OCI-LY1 (cell line): ENCODE measurements at regions not wholly inside any gene's neighbourhood (a gene's known extent, or its start where the extent isn't known, plus 50 kb on each side); places are given as distances from the start of the nearest gene placed in this dataset.

Experiments
- H2AFZ ChIP-seq: fragments of 200-600 bp; sonication (generic), shearing (Covaris generic); 2 replicates; pipeline ENCODE4 v1.6.0; 2014; ENCODE audit warnings: antibody characterized with exemption, mild to moderate bottlenecking, low read length
- H3F3A ChIP-seq: fragments of 200-600 bp; sonication (generic), shearing (Covaris generic); 2 replicates; pipeline ENCODE4 v1.6.0; 2014; ENCODE audit warnings: mild to moderate bottlenecking, antibody characterized with exemption, low read length, moderate library complexity; ENCODE audit not compliant: insufficient read depth
- H3K27ac ChIP-seq: fragments of 200-600 bp; sonication (generic); 2 replicates; pipeline ENCODE4 v1.5.1; 2014; ENCODE audit warnings: low read length, mixed run types, mild to moderate bottlenecking, low read depth; ENCODE audit not compliant: poor library complexity, severe bottlenecking
- H3K27me3 ChIP-seq: fragments of 200-600 bp; sonication (generic); 2 replicates; pipeline ENCODE4 v1.6.0; 2014; ENCODE audit warnings: antibody characterized with exemption, mild to moderate bottlenecking, low read length, moderate library complexity; ENCODE audit not compliant: insufficient read depth
- H3K36me3 ChIP-seq: fragments of 200-600 bp; sonication (generic); 2 replicates; pipeline ENCODE4 v1.6.1; 2014; ENCODE audit warnings: mild to moderate bottlenecking, antibody characterized with exemption, low read length, moderate library complexity, mixed read lengths; ENCODE audit not compliant: insufficient read depth
- H3K4me1 ChIP-seq: fragments of 200-600 bp; sonication (generic); 2 replicates; pipeline ENCODE4 v1.5.1; 2014; ENCODE audit warnings: mild to moderate bottlenecking, low read length, moderate library complexity; ENCODE audit not compliant: insufficient read depth, severe bottlenecking
- H3K4me2 ChIP-seq: fragments of 200-600 bp; sonication (generic), shearing (Covaris generic); 2 replicates; pipeline ENCODE4 v1.6.1; 2014; ENCODE audit warnings: low read length
- H3K4me3 ChIP-seq: fragments of 200-600 bp; sonication (generic); 2 replicates; pipeline ENCODE4 v1.5.1; 2014; ENCODE audit warnings: low read length, low read depth, mild to moderate bottlenecking, mixed read lengths; ENCODE audit not compliant: poor library complexity, severe bottlenecking
- H3K79me2 ChIP-seq: fragments of 200-600 bp; shearing (Covaris generic); 2 replicates; pipeline ENCODE4 v1.6.1; 2016; ENCODE audit warnings: mixed run types, low read length, mixed read lengths; ENCODE audit not compliant: insufficient read depth
- H3K9ac ChIP-seq: fragments of 200-600 bp; sonication (generic), shearing (Covaris generic); 2 replicates; pipeline ENCODE4 v1.6.1; 2014; ENCODE audit warnings: mild to moderate bottlenecking, low read length, mixed read lengths
- H3K9me2 ChIP-seq: fragments of 200-600 bp; sonication (generic), shearing (Covaris generic); 2 replicates; pipeline ENCODE4 v1.6.1; 2014; ENCODE audit warnings: low read depth, mild to moderate bottlenecking, low read length, mixed read lengths
- H3K9me3 ChIP-seq: fragments of 200-600 bp; shearing (Covaris generic); 2 replicates; pipeline ENCODE4 v1.6.1; 2014; ENCODE audit warnings: low read length, mixed read lengths
- H4K20me1 ChIP-seq: fragments of 200-600 bp; sonication (generic), shearing (Covaris generic); 2 replicates; pipeline ENCODE4 v1.6.0; 2016; ENCODE audit warnings: mild to moderate bottlenecking, low read length; ENCODE audit not compliant: insufficient read depth
- EZH2 ChIP-seq: fragments of 200-600 bp; sonication (generic), shearing (Covaris generic); IDR thresholded peaks from 2 replicates; pipeline ENCODE4 v1.8.0; 2017; ENCODE audit warnings: borderline replicate concordance, mixed run types, mild to moderate bottlenecking, antibody characterized with exemption, low read length, moderate library complexity, mixed read lengths
- TF ChIP-seq, protein P1 (sequence below): fragments of 200-600 bp; sonication (generic), shearing (Covaris generic); IDR thresholded peaks from 2 replicates; pipeline ENCODE4 v1.5.1; 2017; ENCODE audit warnings: mild to moderate bottlenecking, antibody characterized with exemption, low read length, moderate library complexity, mixed read lengths

DNA sequence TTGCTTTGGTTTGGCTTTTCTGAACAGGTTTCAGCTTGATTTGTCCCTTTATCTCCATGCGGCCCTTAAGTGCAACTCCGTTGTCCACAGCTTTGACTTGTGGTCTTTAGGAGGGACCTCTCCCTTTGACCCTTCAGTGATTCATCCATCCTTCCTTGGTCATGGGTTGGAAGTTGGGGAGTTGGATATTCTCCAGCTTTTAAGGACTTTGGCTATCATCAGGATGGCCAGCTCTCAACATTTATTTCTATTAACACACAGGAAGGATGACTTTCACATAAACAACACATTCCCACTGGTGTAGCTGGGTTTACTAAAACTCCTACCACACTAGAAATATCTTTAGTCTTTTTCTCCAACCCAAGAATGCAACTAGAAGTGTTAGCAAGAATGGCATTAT is 50.9 kb upstream of the E2F7 start:
- H3K4me1 ChIP-seq: no peaks in the 10 kb centered on the region

DNA sequence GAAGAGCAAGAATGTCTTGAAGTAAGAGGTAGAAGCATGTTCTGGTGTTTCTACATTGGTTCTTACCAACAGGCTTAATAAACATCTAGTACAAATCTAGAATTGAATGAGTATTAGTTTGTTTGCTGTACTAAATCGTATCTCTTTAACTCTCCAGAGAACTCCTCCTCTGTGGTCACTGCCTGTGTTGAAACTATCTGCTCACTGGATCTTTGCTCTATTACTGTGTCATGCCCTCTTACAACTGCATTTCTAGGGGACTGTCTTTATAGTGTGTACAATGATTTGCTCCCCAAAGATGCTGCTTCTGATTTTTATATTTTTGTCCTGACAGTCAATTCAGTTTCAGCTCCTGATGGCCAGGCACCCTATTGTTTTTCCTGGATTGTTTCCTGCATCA is 50.1 kb upstream of the E2F7 start:
- H2AFZ ChIP-seq: no peak overlapping the region
- no peaks in the 10 kb centered on the region for H3K4me1 ChIP-seq
- no peaks in the 10 kb centered on the region for H4K20me1 ChIP-seq
- 0 out of 2 replicates have a peak, but pooled peaks cover 5% of the 10 kb centered on the region for H3K9me3 ChIP-seq
- no peaks in the 10 kb centered on the region for H3K36me3 ChIP-seq
- no peak overlapping the region for H3K4me2 ChIP-seq
- no peaks in the 10 kb centered on the region for H3K9me2 ChIP-seq
- no peaks in the 10 kb centered on the region for H3K79me2 ChIP-seq
- no peak overlapping the region for H3K9ac ChIP-seq
- no peak overlapping the region for H3K27ac ChIP-seq
- H3K4me3 ChIP-seq: no peak overlapping the region
- H3F3A ChIP-seq: no peaks in the 10 kb centered on the region
- TF ChIP-seq, protein P1, sequence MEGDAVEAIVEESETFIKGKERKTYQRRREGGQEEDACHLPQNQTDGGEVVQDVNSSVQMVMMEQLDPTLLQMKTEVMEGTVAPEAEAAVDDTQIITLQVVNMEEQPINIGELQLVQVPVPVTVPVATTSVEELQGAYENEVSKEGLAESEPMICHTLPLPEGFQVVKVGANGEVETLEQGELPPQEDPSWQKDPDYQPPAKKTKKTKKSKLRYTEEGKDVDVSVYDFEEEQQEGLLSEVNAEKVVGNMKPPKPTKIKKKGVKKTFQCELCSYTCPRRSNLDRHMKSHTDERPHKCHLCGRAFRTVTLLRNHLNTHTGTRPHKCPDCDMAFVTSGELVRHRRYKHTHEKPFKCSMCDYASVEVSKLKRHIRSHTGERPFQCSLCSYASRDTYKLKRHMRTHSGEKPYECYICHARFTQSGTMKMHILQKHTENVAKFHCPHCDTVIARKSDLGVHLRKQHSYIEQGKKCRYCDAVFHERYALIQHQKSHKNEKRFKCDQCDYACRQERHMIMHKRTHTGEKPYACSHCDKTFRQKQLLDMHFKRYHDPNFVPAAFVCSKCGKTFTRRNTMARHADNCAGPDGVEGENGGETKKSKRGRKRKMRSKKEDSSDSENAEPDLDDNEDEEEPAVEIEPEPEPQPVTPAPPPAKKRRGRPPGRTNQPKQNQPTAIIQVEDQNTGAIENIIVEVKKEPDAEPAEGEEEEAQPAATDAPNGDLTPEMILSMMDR: no peak
- no peaks in the 10 kb centered on the region for H3K27me3 ChIP-seq

More for the DNA sequence above, 50.9 kb upstream of the E2F7 start:
- Histone ChIP-seq H3K4me3 (no peak overlapping the region), H2AFZ (no peak overlapping the region), H4K20me1 (no peaks in the 10 kb centered on the region), H3K9me3 (0 out of 2 replicates have a peak, but pooled peaks cover under 1% of the 10 kb centered on the region), H3K27me3 (no peaks in the 10 kb centered on the region), H3K4me2 (no peak overlapping the region), H3K36me3 (no peaks in the 10 kb centered on the region), H3F3A (no peaks in the 10 kb centered on the region), H3K27ac (no peak overlapping the region), H3K79me2 (no peaks in the 10 kb centered on the region), H3K9ac (no peak overlapping the region), H3K9me2 (no peaks in the 10 kb centered on the region)
- TF ChIP-seq, protein P1: no peak
- TF ChIP-seq EZH2: no peak
